Panc1 (cell line): ENCODE measurements at regions not wholly inside any gene's neighbourhood (a gene's known extent, or its start where the extent isn't known, plus 50 kb on each side); places are given as distances from the start of the nearest gene placed in this dataset.

ENCODE experiments used
- CTCF ChIP-seq: fragments of 450-650 bp; IDR thresholded peaks from 2 replicates; pipeline ENCODE4 v1.5.1; 2017; ENCODE audit warnings: mild to moderate bottlenecking
- REST ChIP-seq, 2 experiments: IDR thresholded peaks; 2 replicates each; pipeline ENCODE4 v1.6.1; 2011 to 2012; ENCODE audit warnings: low read depth in 2 of 2, control low read depth in 1 of 2, low read length in 1 of 2, mild to moderate bottlenecking in 1 of 2, moderate library complexity in 1 of 2; ENCODE audit not compliant: insufficient read depth in 1 of 2

GRCh38 chr9:129235931-129236331 lies 57.9 kb upstream of the IER5L start:
- TF ChIP-seq CTCF: no peak
- TF ChIP-seq REST (IDR thresholded peaks at IDR 0.05; ENCODE audit: insufficient read depth in 1 of 2, low read depth in 2 of 2, low read length in 1 of 2): no peak
